ENCODE measurements at regions not wholly inside any gene's neighbourhood (a gene's known extent, or its start where the extent isn't known, plus 50 kb on each side); places are given as distances from the start of the nearest gene placed in this dataset.

GRCh38 chr10:7107285-7107684 is 303.5 kb downstream of the SFMBT2 start:
- Histone ChIP-seq H3K27ac (ENCODE audit: low read depth) (no peak overlapping the region), H3F3A (replicated peaks; ENCODE audit: low read depth) (no peaks in the 10 kb centered on the region), H4K20me1 (replicated peaks; ENCODE audit: insufficient read depth) (no peaks in the 10 kb centered on the region), H3K79me2 (replicated peaks; ENCODE audit: insufficient read depth) (no peaks in the 10 kb centered on the region), H3K4me1 (ENCODE audit: insufficient read depth) (no peaks in the 10 kb centered on the region), H3K4me3 (no peak overlapping the region), H2AFZ (no peak overlapping the region), H3K4me2 (no peak overlapping the region), H3K27me3 (ENCODE audit: insufficient read depth) (no peaks in the 10 kb centered on the region), H3K9me2 (ENCODE audit: insufficient read depth) (peaks cover 13% of the 10 kb centered on the region; the same call in 1 of the 2 replicates), H3K36me3 (ENCODE audit: insufficient read depth) (peaks cover 7% of the 10 kb centered on the region)
- TF ChIP-seq CTCF (conservative IDR thresholded peaks at IDR 0.05; ENCODE audit: low read depth in 2 of 2) (no peak), JUNB (IDR thresholded peaks at IDR 0.05; ENCODE audit: unreplicated experiment) (no peak), POLR2AphosphoS5 (IDR thresholded peaks at IDR 0.05; ENCODE audit: low read depth) (no peak), ETS1 (IDR thresholded peaks at IDR 0.05) (no peak), REST (IDR thresholded peaks at IDR 0.05; ENCODE audit: unreplicated experiment) (no peak), ZNF462 (CRISPR knock-in tag; IDR thresholded peaks at IDR 0.05) (no peak), ZNF114 (CRISPR knock-in tag; IDR thresholded peaks at IDR 0.05) (no peak), EZH2 (IDR thresholded peaks at IDR 0.05; ENCODE audit: low read depth, unreplicated experiment) (no peak), EZH2phosphoT487 (IDR thresholded peaks at IDR 0.05; ENCODE audit: unreplicated experiment) (no peak), STAT1 (IDR thresholded peaks at IDR 0.05; ENCODE audit: unreplicated experiment) (no peak), ZNF331 (CRISPR knock-in tag; IDR thresholded peaks at IDR 0.05; ENCODE audit: low read depth) (no peak), NANOG (IDR thresholded peaks at IDR 0.05; ENCODE audit: borderline replicate concordance) (no peak)
- H3K27ac Mint-ChIP-seq = no peak overlapping the region
- no peaks in the 10 kb centered on the region for H3K36me3 Mint-ChIP-seq (ENCODE audit: low read depth)
- no peak for DNase-seq (ENCODE audit: low spot score)
- no peak overlapping the region for H3K4me3 Mint-ChIP-seq
- H3K27me3 Mint-ChIP-seq (ENCODE audit: insufficient read depth, low read depth, poor library complexity) = no peaks in the 10 kb centered on the region
- no peak for ATAC-seq
- peaks cover 11% of the 10 kb centered on the region; the same call in 2 of the 3 replicates for H3K9me3 Mint-ChIP-seq
- no peaks in the 10 kb centered on the region for H3K4me1 Mint-ChIP-seq
